GM18870 (cell line): ENCODE measurements at regions not wholly inside any gene's neighbourhood (a gene's known extent, or its start where the extent isn't known, plus 50 kb on each side); places are given as distances from the start of the nearest gene placed in this dataset.
"Not testable (repeated sequence)": the region's sequence is repeated elsewhere in the genome, so short reads cannot be mapped to it uniquely, and the experiment has no call there.

Experiments
- ATAC-seq: cut with Tn5 transposase; IDR thresholded peaks from one replicate; pipeline ENCODE4 v1.9.1; 2021; ENCODE audit warnings: moderate library complexity; ENCODE audit not compliant: unreplicated experiment

DNA sequence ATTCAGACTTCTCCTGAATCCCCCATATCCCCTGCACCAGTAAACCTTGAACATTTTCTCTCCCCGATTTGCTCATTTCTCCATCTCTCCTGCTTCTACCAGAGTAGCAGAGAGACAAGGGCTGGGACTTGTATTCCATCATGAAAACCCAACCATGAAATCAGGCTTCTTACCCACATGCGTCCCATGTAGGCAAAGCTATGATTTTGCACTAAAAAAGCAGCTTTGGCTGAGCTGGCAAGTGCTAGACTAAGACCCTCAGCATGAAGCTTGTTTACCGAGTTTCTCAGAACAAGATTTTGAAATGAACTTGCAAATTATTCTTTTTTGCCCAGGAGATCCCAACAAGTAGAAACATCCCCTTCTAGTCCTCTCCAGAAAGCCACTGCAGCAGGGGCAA is 80.3 kb upstream of the RFLNA start:
- no peak for ATAC-seq

- no peak for ATAC-seq
Observed at GRCh38 chr12:124216966-124217365, 77.9 kb upstream of the RFLNA start.

- no peak for ATAC-seq
Observed at GRCh38 chr12:124217508-124218242, 77.2 kb upstream of the RFLNA start.

DNA sequence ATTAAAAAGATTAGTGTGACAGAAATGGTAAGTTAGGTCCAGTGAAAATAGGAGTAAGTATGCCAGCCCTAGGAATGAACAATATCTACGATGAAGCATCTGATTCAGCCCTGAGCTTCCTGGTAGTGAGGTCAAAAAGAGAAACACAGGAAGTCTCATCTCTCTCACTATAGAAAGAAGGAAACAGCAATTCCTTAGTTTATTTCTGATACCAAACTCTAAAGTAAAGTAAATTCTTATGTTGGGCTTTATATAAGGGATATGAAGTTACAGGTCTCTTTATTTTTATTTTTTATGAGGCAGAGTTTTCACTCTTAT is 76.7 kb upstream of the RFLNA start:
- no peak for ATAC-seq

GRCh38 chr12:124218650-124219049 is 76.2 kb upstream of the RFLNA start:
- not testable (repeated sequence) for ATAC-seq

DNA sequence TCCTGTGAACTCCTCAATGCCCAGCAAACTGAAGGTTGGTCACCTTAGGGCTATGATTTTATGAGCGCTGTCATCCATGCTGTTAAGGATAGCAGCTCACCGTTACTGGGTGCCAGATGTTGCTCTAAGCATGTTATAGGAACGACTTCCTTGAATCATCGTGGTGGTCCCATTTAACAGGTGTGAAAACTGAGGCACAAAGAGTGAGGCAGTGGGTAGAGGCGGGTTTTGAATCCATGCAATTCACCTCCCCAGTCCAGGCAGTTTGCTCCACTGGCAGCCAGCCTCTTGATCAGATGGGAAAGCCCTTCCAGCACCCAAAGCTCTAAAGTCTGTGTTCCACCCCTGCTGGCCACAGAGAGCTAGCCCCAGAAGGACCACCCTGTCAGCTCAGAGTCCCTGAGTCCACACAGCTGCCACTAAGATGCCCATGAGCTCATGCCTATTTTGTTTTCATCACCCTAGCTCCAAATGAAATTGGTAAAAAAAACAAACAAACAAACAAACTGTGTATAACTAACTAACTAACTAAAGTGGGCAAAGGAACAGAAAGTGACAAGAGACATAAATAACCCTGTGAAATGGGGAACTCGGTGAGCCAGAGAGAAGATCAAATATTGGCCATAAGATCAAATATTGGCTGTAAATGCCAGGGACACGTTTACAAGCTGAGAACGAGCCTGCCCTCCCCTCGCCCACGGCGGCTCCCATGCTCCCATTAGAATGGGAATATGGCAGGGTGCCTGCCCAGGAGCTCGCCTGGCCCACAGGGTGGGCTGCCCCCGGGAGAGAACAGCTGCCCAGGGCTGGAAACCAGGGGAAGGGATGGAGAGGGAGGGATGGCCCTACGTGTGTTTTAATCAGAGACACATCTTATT is 72.3 kb upstream of the RFLNA start:
- no peak for ATAC-seq

DNA sequence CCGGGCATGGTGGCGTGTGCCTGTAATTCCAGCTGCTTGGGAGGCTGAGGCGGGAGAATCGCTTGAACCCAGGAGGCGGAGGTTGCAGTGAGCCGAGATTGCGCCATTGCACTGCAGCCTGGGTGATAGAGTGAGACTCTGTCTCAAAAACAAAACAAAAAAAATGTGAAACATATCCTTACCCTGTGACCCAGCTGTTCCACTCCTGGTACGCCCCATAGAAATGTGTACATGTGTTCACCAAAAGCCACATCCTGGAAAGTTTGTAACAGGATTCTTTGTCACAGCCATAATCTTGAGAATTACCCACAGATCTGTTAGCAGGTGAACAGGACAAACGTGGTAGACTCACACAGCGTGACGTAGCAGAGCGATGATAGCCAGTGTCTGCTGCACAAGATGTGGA is 71.2 kb upstream of the RFLNA start:
- not testable (repeated sequence) for ATAC-seq

- no peak for ATAC-seq
Observed at GRCh38 chr12:124224535-124225110, 70.3 kb upstream of the RFLNA start.

DNA sequence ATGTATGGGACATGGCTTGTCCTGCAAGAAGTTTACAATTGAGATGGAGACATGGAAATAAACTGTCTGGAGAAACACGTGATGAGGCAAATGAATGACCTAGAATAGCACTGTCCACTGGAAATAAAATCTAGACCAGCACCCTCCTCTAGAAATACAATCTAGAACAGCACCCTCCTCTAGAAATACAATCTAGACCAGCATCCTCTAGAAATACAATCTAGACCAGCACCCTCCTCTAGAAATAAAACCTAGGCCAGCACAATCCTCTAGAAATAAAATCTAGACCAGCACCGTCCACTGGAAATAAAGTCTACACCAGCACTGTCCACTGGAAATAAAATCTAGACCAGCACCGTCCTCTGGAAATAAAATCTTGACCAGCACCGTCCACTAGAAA is 69.2 kb upstream of the RFLNA start:
- no peak for ATAC-seq

DNA sequence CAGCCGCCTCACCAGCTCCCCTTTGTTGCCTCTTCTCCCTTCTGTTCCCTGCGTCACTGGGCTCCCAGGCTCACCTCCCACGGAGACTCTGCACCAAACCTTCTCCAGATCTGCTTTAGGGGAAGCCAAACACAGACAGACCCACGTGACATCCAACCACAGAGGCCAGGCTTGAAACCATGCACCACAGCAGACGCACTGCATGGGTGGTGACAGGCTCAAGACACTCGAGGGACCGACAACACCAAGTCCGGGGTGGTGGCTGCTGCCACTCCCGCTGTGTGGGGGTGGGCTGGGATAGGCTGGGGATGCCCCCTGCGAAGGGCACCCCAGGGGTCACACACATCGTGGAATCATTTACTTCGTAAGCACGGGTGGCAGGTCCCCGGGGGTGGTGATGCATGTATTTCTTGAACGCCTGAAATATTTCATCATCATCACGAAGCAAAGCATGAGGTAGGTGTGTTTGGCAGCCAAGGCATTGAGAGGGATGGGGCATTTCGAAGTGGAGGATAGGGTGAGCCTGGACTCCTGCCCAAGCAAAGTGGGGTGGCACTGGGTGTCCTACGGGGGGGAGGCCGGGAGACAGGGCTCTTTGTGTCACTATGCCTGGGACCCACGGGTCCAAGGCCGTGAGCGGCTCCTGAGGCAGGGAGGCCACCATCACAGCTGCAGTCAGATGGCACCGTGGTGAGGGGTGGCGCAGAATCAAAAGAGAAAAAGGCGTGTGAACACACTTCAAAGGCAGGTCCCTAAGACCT is 66.8 kb upstream of the RFLNA start:
- ATAC-seq = no peak

DNA sequence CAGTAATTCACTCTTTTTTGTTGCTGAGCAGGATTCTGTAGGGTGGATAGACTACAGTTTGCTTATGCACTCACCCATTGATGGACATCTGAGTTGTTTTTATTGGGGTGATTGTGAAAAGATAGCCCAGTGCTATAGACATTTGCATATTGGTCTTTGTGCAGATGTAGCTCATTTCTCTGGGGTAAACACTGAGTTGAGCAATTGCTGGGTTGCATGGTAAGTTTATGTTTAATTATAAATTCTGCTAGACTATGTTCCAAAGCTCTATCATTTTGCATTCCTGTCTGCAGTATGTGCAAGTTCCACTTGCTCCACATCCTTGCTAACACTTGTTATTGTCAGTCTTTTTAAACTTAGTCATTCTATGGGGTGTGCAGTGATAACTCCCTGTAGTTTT is 65.4 kb upstream of the RFLNA start:
- ATAC-seq = no peak

GRCh38 chr12:124230117-124230757 is 64.7 kb upstream of the RFLNA start:
- no peak for ATAC-seq

- ATAC-seq = no peak
Observed at GRCh38 chr12:124230789-124231188, 64.1 kb upstream of the RFLNA start.

DNA sequence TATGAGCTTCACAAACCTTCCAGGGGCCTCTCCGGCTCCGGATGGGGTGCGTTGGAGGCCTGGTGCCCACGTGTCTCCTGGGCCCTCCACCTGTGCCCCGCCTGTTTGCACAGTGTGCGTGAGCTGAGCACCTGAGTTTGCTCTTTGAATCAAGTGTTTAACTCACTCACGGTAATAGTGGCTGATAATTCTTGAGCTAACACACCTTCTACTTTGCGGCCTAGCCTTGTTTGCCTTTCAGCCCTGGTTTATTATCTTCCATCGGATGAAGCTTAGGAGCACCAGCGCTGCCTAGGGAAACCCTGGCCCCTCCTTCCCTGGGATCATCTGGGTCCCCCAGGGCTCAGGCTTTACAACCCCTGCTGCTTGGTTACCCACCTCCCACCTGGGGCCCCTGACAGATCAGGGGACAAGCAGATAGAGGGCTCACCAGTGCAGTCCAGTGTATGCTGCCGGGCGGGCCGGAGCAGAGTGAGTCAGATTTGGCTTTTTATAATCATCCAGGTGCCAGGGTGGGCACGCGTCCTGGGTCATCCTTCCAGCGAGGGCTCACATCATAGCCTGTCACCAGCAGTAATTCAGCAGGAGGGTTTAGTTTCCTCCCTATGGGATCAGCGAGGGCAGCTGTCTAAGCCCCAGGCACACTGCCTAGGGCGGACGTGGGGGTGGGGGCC is 62.8 kb upstream of the RFLNA start:
- no peak for ATAC-seq

GRCh38 chr12:124232654-124232987 is 62.3 kb upstream of the RFLNA start:
- no peak for ATAC-seq

DNA sequence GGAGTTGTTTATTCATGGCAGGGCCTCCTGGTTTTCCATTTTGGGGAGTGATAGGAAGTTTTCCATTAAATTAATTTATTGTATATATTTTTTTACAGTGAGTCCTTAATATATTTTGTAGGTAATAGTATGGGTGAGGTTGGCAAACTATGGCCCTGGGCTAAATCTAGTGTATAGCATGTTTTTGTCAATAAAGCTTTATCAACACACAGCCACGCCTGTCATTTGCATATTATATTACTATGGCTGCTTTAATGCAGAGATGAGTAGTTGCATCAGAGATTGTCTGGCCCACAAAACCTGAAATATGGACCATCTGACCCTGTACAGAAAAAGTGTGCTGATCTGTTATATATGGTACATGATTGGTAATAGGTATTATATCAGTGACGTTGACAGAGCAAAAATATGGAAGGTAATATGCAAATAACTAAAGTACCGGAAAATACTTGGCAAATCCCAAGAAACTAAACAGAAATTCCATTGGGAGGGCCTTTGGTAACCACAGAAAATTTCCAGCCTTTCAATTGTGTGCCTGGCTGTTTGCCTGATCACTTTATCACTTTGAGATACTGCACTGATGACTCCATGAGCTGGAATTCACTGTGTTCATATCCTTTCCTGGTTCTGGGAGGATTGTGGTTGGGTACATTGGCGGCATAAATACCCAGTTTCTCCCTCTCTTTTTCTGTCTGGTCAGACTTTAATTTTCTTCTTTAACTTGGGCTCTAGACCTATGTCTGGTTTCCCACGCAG is 61.7 kb upstream of the RFLNA start:
- no peak for ATAC-seq

- ATAC-seq = no peak
Observed at GRCh38 chr12:124233846-124234640, 60.9 kb upstream of the RFLNA start.

GRCh38 chr12:124236625-124237031 is 58.3 kb upstream of the RFLNA start:
- no peak for ATAC-seq

DNA sequence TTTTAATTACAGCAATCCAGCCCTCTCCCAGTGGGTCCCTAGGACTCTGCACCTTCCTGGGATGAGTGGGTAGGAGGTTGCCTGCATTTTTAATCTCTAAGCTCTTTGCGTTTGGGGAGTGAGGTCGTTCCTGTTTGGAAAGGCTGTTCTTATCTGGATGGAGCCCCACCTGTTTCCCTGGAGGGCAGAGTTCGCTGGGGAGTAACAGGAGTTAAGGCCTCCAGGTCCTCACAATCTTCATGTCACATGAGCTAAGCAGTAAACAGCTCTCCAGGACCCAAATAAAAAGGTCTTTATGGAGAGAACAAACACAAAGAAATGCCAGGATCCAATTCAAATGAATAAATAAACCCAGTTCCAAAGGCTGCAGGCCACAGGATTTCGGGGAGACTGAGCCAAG is 56.0 kb upstream of the RFLNA start:
- no peak for ATAC-seq
